HEK293T (cell line): ENCODE measurements at regions not wholly inside any gene's neighbourhood (a gene's known extent, or its start where the extent isn't known, plus 50 kb on each side); places are given as distances from the start of the nearest gene placed in this dataset.

Experiments used
- CTCF ChIA-PET: fragments of 350-600 bp; formaldehyde crosslinking; extraction: SDS; loops from one replicate; lab custom pipeline; 2021; ENCODE audit warnings: antibody characterized with exemption, inconsistent platforms; lab: Yijun Ruan, JAX
- POLR2A ChIA-PET: fragments of 350-600 bp; formaldehyde crosslinking; extraction: SDS; loops from one replicate; lab custom pipeline; 2020; ENCODE audit warnings: antibody characterized with exemption, inconsistent platforms; lab: Yijun Ruan, JAX
- DNase-seq: peaks from one replicate; pipeline ENCODE4 v3.0.0; 2012; ENCODE audit warnings: mixed read lengths; ENCODE audit errors: extremely low spot score
- ARNT ChIP-seq: fragments of 450-650 bp; IDR thresholded peaks from 2 replicates; pipeline ENCODE4 v1.6.1; 2017; ENCODE audit warnings: mild to moderate bottlenecking
- BHLHE40 ChIP-seq: fragments of 450-650 bp; IDR thresholded peaks from 2 replicates; pipeline ENCODE4 v1.6.1; 2016; ENCODE audit warnings: mild to moderate bottlenecking, moderate library complexity, borderline replicate concordance
- CTBP1 ChIP-seq: fragments of 450-650 bp; IDR thresholded peaks from 2 replicates; pipeline ENCODE4 v1.6.1; 2016; ENCODE audit warnings: borderline replicate concordance
- ELF4 ChIP-seq: fragments of 450-650 bp; IDR thresholded peaks from 2 replicates; pipeline ENCODE4 v1.6.1; 2017; ENCODE audit warnings: antibody characterized with exemption
- FOXA1 ChIP-seq: fragments of 450-650 bp; IDR thresholded peaks from 2 replicates; pipeline ENCODE4 v1.6.1; 2016; ENCODE audit warnings: mild to moderate bottlenecking
- FOXK2 ChIP-seq: fragments of 450-650 bp; IDR thresholded peaks from 2 replicates; pipeline ENCODE4 v1.6.1; 2016; ENCODE audit warnings: mild to moderate bottlenecking
- FOXM1 ChIP-seq: fragments of 450-650 bp; IDR thresholded peaks from 2 replicates; pipeline ENCODE4 v1.6.1; 2017; ENCODE audit warnings: mild to moderate bottlenecking, borderline replicate concordance
- HDGF ChIP-seq: fragments of 450-650 bp; IDR thresholded peaks from 2 replicates; pipeline ENCODE4 v1.6.1; 2017; ENCODE audit warnings: antibody characterized with exemption, borderline replicate concordance
- L3MBTL2 ChIP-seq: fragments of 450-650 bp; conservative IDR thresholded peaks from 2 replicates; pipeline ENCODE4 v1.6.1; 2016; ENCODE audit warnings: mild to moderate bottlenecking
- LEF1 ChIP-seq: fragments of 450-650 bp; IDR thresholded peaks from 2 replicates; pipeline ENCODE4 v1.6.1; 2017; ENCODE audit warnings: mild to moderate bottlenecking, borderline replicate concordance
- NFRKB ChIP-seq: fragments of 450-650 bp; IDR thresholded peaks from 2 replicates; pipeline ENCODE4 v1.6.1; 2016; ENCODE audit warnings: mild to moderate bottlenecking, moderate library complexity
- SP1 ChIP-seq: fragments of 450-650 bp; IDR thresholded peaks from 2 replicates; pipeline ENCODE4 v1.6.1; 2017
- SUZ12 ChIP-seq: fragments of 450-650 bp; IDR thresholded peaks from 2 replicates; pipeline ENCODE4 v1.6.1; 2016; ENCODE audit warnings: mild to moderate bottlenecking
- TARDBP ChIP-seq: fragments of 450-650 bp; IDR thresholded peaks from 2 replicates; pipeline ENCODE4 v1.6.1; 2016
- ZNF384 ChIP-seq: fragments of 450-650 bp; IDR thresholded peaks from 2 replicates; pipeline ENCODE4 v1.6.1; 2016
- TF ChIP-seq, protein P1 (sequence below): fragments of 450-650 bp; IDR thresholded peaks from 2 replicates; pipeline ENCODE4 v1.6.1; 2016

GRCh38 chr15:47291767-47292166, 425.5 kb upstream of the SEMA6D start:
- TF ChIP-seq ELF4 (no peak), BHLHE40 (no peak), LEF1 (no peak), SP1 (no peak), ZNF384 (no peak), NFRKB (no peak), SUZ12 (no peak), ARNT (no peak), CTBP1 (no peak), FOXK2 (no peak), FOXA1 (no peak), L3MBTL2 (no peak), TARDBP (no peak), HDGF (no peak), FOXM1 (no peak)
- TF ChIP-seq, protein P1, sequence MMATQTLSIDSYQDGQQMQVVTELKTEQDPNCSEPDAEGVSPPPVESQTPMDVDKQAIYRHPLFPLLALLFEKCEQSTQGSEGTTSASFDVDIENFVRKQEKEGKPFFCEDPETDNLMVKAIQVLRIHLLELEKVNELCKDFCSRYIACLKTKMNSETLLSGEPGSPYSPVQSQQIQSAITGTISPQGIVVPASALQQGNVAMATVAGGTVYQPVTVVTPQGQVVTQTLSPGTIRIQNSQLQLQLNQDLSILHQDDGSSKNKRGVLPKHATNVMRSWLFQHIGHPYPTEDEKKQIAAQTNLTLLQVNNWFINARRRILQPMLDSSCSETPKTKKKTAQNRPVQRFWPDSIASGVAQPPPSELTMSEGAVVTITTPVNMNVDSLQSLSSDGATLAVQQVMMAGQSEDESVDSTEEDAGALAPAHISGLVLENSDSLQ: no peak
- no peak for DNase-seq
- POLR2A ChIA-PET: no interaction called here
- CTCF ChIA-PET: no interaction called here

- DNase-seq: no peak
- POLR2A ChIA-PET: no interaction called here
- CTCF ChIA-PET: no interaction called here
- TF ChIP-seq, protein P1: no peak
- TF ChIP-seq SP1 (no peak), LEF1 (no peak), SUZ12 (no peak), TARDBP (no peak), FOXK2 (no peak), HDGF (no peak), ARNT (no peak), L3MBTL2 (no peak), ZNF384 (no peak), FOXA1 (no peak), ELF4 (no peak)
Measured at GRCh38 chr15:47292638-47293190, 424.6 kb upstream of the SEMA6D start.

GRCh38 chr15:47293466-47294162, 423.7 kb upstream of the SEMA6D start:
- no peak for DNase-seq
- ChIA-PET POLR2A (no interaction called here), CTCF (no interaction called here)
- no peak for TF ChIP-seq FOXK2
- no peak for TF ChIP-seq BHLHE40
- TF ChIP-seq LEF1: no peak
- no peak for TF ChIP-seq FOXM1
- no peak for TF ChIP-seq CTBP1
- no peak for TF ChIP-seq L3MBTL2
- TF ChIP-seq HDGF: no peak
- no peak for TF ChIP-seq TARDBP
- no peak for TF ChIP-seq ZNF384
- no peak for TF ChIP-seq NFRKB

DNA sequence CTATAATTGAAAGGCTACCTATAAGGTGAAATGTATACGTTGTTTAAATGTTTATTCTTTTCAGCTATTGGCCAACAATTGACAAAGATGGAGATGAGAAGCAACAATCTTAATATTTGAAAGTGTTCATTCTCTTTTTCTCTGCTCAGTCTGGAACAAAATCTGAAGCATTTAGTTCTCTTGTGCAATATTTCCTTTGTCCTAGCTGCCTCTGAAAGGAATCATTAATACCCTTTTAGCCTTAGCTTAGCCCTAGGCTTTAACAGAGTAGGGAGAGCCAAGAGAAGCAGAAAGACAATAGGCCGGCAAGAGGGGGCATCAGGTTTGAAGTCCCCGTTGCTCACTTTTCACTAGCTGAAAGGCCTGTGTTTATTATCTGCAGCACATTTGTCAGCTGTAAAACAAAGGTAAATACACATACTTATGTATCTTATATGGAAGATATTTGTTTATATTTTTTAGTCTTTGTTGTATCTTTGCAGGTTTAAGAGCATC, 422.5 kb upstream of the SEMA6D start:
- CTCF ChIA-PET: no interaction called here
- DNase-seq: no peak
- POLR2A ChIA-PET: no interaction called here
- no peak for TF ChIP-seq FOXA1
- no peak for TF ChIP-seq L3MBTL2

DNA sequence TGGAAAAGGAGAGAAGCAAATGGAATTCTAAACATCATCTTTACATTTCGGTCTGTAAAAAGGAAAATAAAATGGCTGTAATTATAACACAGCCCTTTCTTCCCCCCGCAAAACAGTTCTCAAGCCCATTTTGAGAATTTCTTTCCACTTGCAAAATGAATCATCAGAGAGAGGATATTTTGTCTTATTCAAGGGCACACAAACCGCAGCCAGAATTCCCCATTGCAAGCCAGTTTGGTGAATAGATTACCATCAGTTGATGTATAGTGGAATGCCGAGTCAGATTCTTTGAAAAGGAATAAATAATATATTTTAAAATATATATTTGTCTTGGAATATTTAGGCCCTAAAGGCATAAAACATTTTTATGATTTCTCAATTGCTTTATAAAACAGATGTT, 420.4 kb upstream of the SEMA6D start:
- DNase-seq: no peak
- ChIA-PET CTCF (no interaction called here), POLR2A (no interaction called here)
- TF ChIP-seq SP1: no peak
- no peak for TF ChIP-seq ZNF384
- TF ChIP-seq SUZ12: no peak
- TF ChIP-seq LEF1: no peak
- no peak for TF ChIP-seq NFRKB
- no peak for TF ChIP-seq BHLHE40
- no peak for TF ChIP-seq ELF4
- no peak for TF ChIP-seq ARNT
- no peak for TF ChIP-seq FOXM1
- no peak for TF ChIP-seq FOXA1
- TF ChIP-seq CTBP1: no peak
- TF ChIP-seq, protein P1: no peak
- no peak for TF ChIP-seq HDGF
- TF ChIP-seq TARDBP: no peak
- TF ChIP-seq FOXK2: no peak
- TF ChIP-seq L3MBTL2: no peak

- CTCF ChIA-PET: no interaction called here
- POLR2A ChIA-PET: no interaction called here
- no peak for DNase-seq
- TF ChIP-seq HDGF (no peak), BHLHE40 (no peak), ZNF384 (no peak), ARNT (no peak), FOXK2 (no peak), CTBP1 (no peak), NFRKB (no peak), FOXA1 (no peak), FOXM1 (no peak), TARDBP (no peak), LEF1 (no peak), L3MBTL2 (no peak), ELF4 (no peak), SUZ12 (no peak), SP1 (no peak)
- TF ChIP-seq, protein P1: no peak
Measured at GRCh38 chr15:47299846-47300434, 417.4 kb upstream of the SEMA6D start.
